ENCODE measurements at regions not wholly inside any gene's neighbourhood (a gene's known extent, or its start where the extent isn't known, plus 50 kb on each side); places are given as distances from the start of the nearest gene placed in this dataset.

- Histone ChIP-seq H3K36me3 (ENCODE audit: insufficient read depth, low read length) (no peaks in the 10 kb centered on the region), H3K4me2 (ENCODE audit: insufficient read depth, low read length) (no peak overlapping the region), H4K20me1 (ENCODE audit: insufficient read depth, low read length) (no peaks in the 10 kb centered on the region), H3K4me1 (ENCODE audit: insufficient read depth, low read length) (no peaks in the 10 kb centered on the region), H2AFZ (ENCODE audit: low read depth, low read length) (no peak overlapping the region), H3K9ac (ENCODE audit: low read depth, low read length) (no peak overlapping the region), H3K27ac (ENCODE audit: low read length) (no peak overlapping the region), H3K4me3 (ENCODE audit: low read depth in 1 of 2, low read length in 2 of 2) (no peak overlapping the region), H3K27me3 (ENCODE audit: insufficient read depth, low read length, poor library complexity) (peaks cover 4% of the 10 kb centered on the region), H3K9me3 (ENCODE audit: insufficient read depth, low read length, severe bottlenecking) (no peaks in the 10 kb centered on the region), H3K79me2 (ENCODE audit: insufficient read depth, low read length) (no peaks in the 10 kb centered on the region)
- TF ChIP-seq CTCF (IDR thresholded peaks at IDR 0.05; ENCODE audit: borderline replicate concordance, extremely low read depth, low read length, poor library complexity, severe bottlenecking) (no peak), EZH2 (IDR thresholded peaks at IDR 0.05; ENCODE audit: borderline replicate concordance, low read depth, low read length, severe bottlenecking) (no peak)
- ATAC-seq (ENCODE audit: insufficient read depth, low read depth) (no peak), DNase-seq (no peak)
These were observed 102.0 kb upstream of the GLI3 start for GRCh38 chr7:42338916-42339540.

DNA sequence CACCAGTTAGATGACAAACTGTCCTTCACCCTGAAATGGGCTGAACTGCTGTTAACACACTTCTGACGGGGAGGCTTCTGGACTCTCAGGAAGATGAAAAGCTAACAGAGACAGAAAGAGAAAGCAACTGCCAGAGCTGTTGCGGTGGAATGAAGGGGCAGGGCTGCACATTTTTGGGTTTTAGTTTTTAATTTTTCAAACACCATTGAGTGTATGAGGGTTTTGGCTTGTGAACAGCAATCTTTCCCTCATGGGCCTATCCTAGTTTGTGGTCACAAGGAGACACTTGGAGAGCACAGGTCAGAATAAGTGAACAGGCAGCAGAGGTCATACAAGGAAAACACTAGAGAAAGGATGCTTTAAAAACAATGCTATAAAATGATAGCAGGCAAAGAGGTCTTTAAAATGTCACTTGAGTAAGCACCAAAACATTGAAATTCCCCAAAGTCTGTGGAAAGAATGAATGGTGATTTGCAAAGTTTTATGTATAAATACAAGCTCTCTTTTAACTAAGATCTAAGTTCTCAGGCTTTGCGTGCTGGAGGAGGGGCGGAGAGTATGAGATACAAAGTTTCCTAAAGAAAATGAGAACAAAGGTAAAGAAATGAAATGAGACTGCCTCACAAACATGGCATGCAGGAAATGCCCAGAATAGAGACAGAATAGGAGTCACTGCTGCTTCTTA lies 101.4 kb upstream of the GLI3 start:
- Histone ChIP-seq H3K27ac (ENCODE audit: low read length) (no peak overlapping the region), H3K79me2 (ENCODE audit: insufficient read depth, low read length) (no peaks in the 10 kb centered on the region), H3K27me3 (ENCODE audit: insufficient read depth, low read length, poor library complexity) (peaks cover 4% of the 10 kb centered on the region), H4K20me1 (ENCODE audit: insufficient read depth, low read length) (no peaks in the 10 kb centered on the region), H3K4me1 (ENCODE audit: insufficient read depth, low read length) (no peaks in the 10 kb centered on the region), H3K9me3 (ENCODE audit: insufficient read depth, low read length, severe bottlenecking) (no peaks in the 10 kb centered on the region), H3K4me2 (ENCODE audit: insufficient read depth, low read length) (peak overlapping the region; percentile 8; the same call in 1 of the 2 replicates), H3K36me3 (ENCODE audit: insufficient read depth, low read length) (no peaks in the 10 kb centered on the region), H2AFZ (ENCODE audit: low read depth, low read length) (no peak overlapping the region), H3K9ac (ENCODE audit: low read depth, low read length) (no peak overlapping the region), H3K4me3 (ENCODE audit: low read depth in 1 of 2, low read length in 2 of 2) (no peak overlapping the region)
- DNase-seq = no peak
- TF ChIP-seq CTCF (IDR thresholded peaks at IDR 0.05; ENCODE audit: borderline replicate concordance, extremely low read depth, low read length, poor library complexity, severe bottlenecking) (no peak), EZH2 (IDR thresholded peaks at IDR 0.05; ENCODE audit: borderline replicate concordance, low read depth, low read length, severe bottlenecking) (no peak)
- ATAC-seq (ENCODE audit: insufficient read depth, low read depth) = peak; percentile 40; the same call in 1 of the 3 replicates

DNA sequence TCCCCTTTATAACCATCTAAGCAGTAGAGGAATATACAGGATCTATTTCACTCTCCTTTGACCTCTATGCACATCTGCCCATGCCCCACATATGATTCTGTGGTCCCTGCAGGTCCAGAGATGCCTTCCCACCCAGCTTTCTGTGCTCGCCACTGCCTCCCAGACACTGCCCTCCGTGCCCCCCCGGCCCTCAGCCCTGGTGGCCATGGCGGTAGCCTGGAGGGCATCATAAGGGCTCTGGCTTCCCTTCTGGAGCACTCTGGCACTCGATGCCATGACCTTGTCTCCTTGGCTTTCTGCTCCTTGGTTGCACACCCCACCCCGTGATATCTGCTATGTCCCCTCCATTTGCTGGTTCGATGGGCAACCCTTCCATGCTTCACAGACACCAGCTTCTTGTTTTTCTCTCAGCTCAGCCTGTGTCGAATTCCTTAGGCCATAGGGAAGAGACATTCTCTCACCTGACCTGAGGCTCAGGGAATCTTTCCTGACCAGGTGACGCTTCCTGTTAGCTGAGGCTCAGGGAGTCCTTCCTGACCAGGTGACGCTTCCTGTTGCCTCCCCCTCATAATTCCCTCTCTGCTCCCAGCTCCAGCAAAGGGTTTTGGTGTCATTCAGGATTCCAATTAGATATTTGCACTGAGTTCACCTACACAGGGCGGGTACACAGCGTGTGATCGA lies 100.4 kb upstream of the GLI3 start:
- H3K9ac ChIP-seq (ENCODE audit: low read depth, low read length) = no peak overlapping the region
- no peak for TF ChIP-seq EZH2 (IDR thresholded peaks at IDR 0.05; ENCODE audit: borderline replicate concordance, low read depth, low read length, severe bottlenecking)
- no peak for TF ChIP-seq CTCF (IDR thresholded peaks at IDR 0.05; ENCODE audit: borderline replicate concordance, extremely low read depth, low read length, poor library complexity, severe bottlenecking)
- no peaks in the 10 kb centered on the region for H4K20me1 ChIP-seq (ENCODE audit: insufficient read depth, low read length)
- no peak overlapping the region for H3K4me2 ChIP-seq (ENCODE audit: insufficient read depth, low read length)
- no peak overlapping the region for H3K4me3 ChIP-seq (ENCODE audit: low read depth in 1 of 2, low read length in 2 of 2)
- peaks cover 7% of the 10 kb centered on the region for H3K9me3 ChIP-seq (ENCODE audit: insufficient read depth, low read length, severe bottlenecking)
- no peak for DNase-seq
- ATAC-seq (ENCODE audit: insufficient read depth, low read depth) = no peak
- H3K4me1 ChIP-seq (ENCODE audit: insufficient read depth, low read length) = no peaks in the 10 kb centered on the region
- peaks cover 4% of the 10 kb centered on the region for H3K27me3 ChIP-seq (ENCODE audit: insufficient read depth, low read length, poor library complexity)
- no peaks in the 10 kb centered on the region for H3K79me2 ChIP-seq (ENCODE audit: insufficient read depth, low read length)
- no peaks in the 10 kb centered on the region for H3K36me3 ChIP-seq (ENCODE audit: insufficient read depth, low read length)
- no peak overlapping the region for H3K27ac ChIP-seq (ENCODE audit: low read length)
- H2AFZ ChIP-seq (ENCODE audit: low read depth, low read length) = no peak overlapping the region

All from DND-41 (cell line).